Neural progenitor cell (in vitro differentiated cells): ENCODE measurements at regions not wholly inside any gene's neighbourhood (a gene's known extent, or its start where the extent isn't known, plus 50 kb on each side); places are given as distances from the start of the nearest gene placed in this dataset.

Experiments
- EZH2 ChIP-seq: fragments of 200-600 bp; sonication (generic); IDR thresholded peaks from 2 replicates; pipeline ENCODE4 v1.6.1; 2017; ENCODE audit warnings: antibody characterized with exemption, mild to moderate bottlenecking, moderate library complexity
- TF ChIP-seq, protein P1 (sequence below): fragments of 200-600 bp; sonication (generic); IDR thresholded peaks from 2 replicates; pipeline ENCODE4 v1.5.1; 2017; ENCODE audit warnings: antibody characterized with exemption, mild to moderate bottlenecking

DNA sequence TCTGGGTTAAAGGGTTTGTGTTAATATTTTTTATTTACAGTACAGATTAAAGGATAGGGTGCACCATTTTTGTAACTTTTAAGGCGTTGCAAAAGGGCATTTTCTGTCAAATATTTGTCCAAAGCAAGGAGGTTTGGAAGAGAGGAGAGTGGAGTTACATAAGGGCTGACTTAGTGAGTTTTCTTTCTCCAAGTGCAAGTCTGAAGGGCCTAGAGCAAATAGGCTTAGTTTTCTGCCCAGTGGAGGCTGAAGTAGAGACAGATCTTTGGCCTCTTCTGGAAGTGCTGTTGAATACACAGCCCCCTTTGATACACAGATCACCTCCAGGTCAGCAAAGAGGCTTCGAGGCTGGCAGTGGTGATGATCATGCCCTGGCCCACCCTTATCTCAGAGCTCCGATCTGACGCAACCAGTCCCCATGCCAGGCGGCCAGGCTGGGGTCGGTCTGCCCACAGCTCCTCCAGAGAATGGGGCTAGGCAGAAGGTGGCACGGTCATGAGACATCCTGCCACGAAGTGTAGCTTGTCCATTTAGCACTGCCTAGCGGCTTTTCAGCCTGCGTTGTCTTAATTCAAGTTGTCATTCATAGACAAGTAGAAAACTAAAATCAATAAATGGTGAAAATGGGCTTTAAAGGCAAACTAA is 79.5 kb upstream of the IRX3 start:
- TF ChIP-seq, protein P1, sequence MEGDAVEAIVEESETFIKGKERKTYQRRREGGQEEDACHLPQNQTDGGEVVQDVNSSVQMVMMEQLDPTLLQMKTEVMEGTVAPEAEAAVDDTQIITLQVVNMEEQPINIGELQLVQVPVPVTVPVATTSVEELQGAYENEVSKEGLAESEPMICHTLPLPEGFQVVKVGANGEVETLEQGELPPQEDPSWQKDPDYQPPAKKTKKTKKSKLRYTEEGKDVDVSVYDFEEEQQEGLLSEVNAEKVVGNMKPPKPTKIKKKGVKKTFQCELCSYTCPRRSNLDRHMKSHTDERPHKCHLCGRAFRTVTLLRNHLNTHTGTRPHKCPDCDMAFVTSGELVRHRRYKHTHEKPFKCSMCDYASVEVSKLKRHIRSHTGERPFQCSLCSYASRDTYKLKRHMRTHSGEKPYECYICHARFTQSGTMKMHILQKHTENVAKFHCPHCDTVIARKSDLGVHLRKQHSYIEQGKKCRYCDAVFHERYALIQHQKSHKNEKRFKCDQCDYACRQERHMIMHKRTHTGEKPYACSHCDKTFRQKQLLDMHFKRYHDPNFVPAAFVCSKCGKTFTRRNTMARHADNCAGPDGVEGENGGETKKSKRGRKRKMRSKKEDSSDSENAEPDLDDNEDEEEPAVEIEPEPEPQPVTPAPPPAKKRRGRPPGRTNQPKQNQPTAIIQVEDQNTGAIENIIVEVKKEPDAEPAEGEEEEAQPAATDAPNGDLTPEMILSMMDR = no peak
- no peak for TF ChIP-seq EZH2
